ENCODE measurements at regions not wholly inside any gene's neighbourhood (a gene's known extent, or its start where the extent isn't known, plus 50 kb on each side); places are given as distances from the start of the nearest gene placed in this dataset.

GRCh38 chr9:20197976-20198685 lies 409.3 kb upstream of the SLC24A2 start:
- DNase-seq (ENCODE audit: low read depth) = no peak

GRCh38 chr9:20191228-20191840 lies 402.5 kb upstream of the SLC24A2 start:
- DNase-seq (ENCODE audit: low read depth) = no peak

GRCh38 chr9:20189871-20190270 lies 401.0 kb upstream of the SLC24A2 start:
- DNase-seq (ENCODE audit: low read depth) = no peak

GRCh38 chr9:20188616-20189369 lies 400.0 kb upstream of the SLC24A2 start:
- DNase-seq (ENCODE audit: low read depth) = no peak

GRCh38 chr9:20187318-20187717 lies 398.5 kb upstream of the SLC24A2 start:
- no peak for DNase-seq (ENCODE audit: low read depth)

- no peak for DNase-seq (ENCODE audit: low read depth)
These were observed 398.0 kb upstream of the SLC24A2 start for GRCh38 chr9:20186823-20187222.

- no peak for DNase-seq (ENCODE audit: low read depth)
These were observed 397.4 kb upstream of the SLC24A2 start for GRCh38 chr9:20186231-20186630.

GRCh38 chr9:20184541-20184940 lies 395.7 kb upstream of the SLC24A2 start:
- DNase-seq (ENCODE audit: low read depth) = no peak

GRCh38 chr9:20178679-20179078 lies 389.8 kb upstream of the SLC24A2 start:
- DNase-seq (ENCODE audit: low read depth) = no peak

GRCh38 chr9:20178197-20178596 lies 389.4 kb upstream of the SLC24A2 start:
- no peak for DNase-seq (ENCODE audit: low read depth)

GRCh38 chr9:20170122-20170521 lies 381.3 kb upstream of the SLC24A2 start:
- DNase-seq (ENCODE audit: low read depth) = no peak

GRCh38 chr9:20152151-20152725 lies 363.4 kb upstream of the SLC24A2 start:
- DNase-seq (ENCODE audit: low read depth) = no peak

- DNase-seq (ENCODE audit: low read depth) = no peak
These were observed 359.6 kb upstream of the SLC24A2 start for GRCh38 chr9:20148416-20148815.

- no peak for DNase-seq (ENCODE audit: low read depth)
These were observed 355.4 kb upstream of the SLC24A2 start for GRCh38 chr9:20144197-20144596.

- DNase-seq (ENCODE audit: low read depth) = no peak
These were observed 351.0 kb upstream of the SLC24A2 start for GRCh38 chr9:20139763-20140290.

- DNase-seq (ENCODE audit: low read depth) = no peak
These were observed 350.0 kb upstream of the SLC24A2 start for GRCh38 chr9:20138841-20139240.

- no peak for DNase-seq (ENCODE audit: low read depth)
These were observed 349.3 kb upstream of the SLC24A2 start for GRCh38 chr9:20138116-20138515.

GRCh38 chr9:20137425-20137824 lies 348.6 kb upstream of the SLC24A2 start:
- no peak for DNase-seq (ENCODE audit: low read depth)

GRCh38 chr9:20135119-20135697 lies 346.4 kb upstream of the SLC24A2 start:
- DNase-seq (ENCODE audit: low read depth) = no peak

- DNase-seq (ENCODE audit: low read depth) = no peak
These were observed 336.9 kb upstream of the SLC24A2 start for GRCh38 chr9:20125727-20126126.

GRCh38 chr9:20119566-20119965 lies 330.7 kb upstream of the SLC24A2 start:
- DNase-seq (ENCODE audit: low read depth) = no peak

- DNase-seq (ENCODE audit: low read depth) = no peak
These were observed 329.1 kb upstream of the SLC24A2 start for GRCh38 chr9:20117986-20118385.
